Left renal cortex interstitium (tissue), 4 donors: ENCODE measurements at regions not wholly inside any gene's neighbourhood (a gene's known extent, or its start where the extent isn't known, plus 50 kb on each side); places are given as distances from the start of the nearest gene placed in this dataset.
"Not testable (repeated sequence)": the region's sequence is repeated elsewhere in the genome, so short reads cannot be mapped to it uniquely, and the experiment has no call there.

Experiments
- DNase-seq, 4 donors: peaks; one replicate each; pipeline ENCODE4 v3.0.0-alpha.2; 2013; ENCODE audit warnings: low read depth in 4 of 4, low spot score in 2 of 4, missing footprints in 1 of 4

DNA sequence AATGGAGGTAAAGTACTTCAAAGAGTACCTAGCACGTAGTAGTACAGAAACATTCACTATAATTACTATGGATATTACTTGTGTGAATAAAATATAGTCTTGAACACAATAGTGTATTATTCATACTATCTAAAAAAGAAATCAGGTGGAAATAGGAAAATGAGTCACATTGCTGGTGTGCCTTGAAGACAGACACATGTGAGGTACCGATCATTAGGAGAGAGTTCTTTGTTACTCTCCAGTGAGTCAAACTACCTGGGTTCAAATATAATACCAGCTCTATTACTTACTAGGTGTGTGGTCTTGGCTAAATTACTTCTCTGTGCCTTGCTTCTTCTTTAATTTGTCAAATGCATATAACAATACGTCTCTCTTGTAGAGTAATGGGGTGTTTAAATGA is 50.8 kb upstream of the BEND6 start:
- DNase-seq, result no peak

DNA sequence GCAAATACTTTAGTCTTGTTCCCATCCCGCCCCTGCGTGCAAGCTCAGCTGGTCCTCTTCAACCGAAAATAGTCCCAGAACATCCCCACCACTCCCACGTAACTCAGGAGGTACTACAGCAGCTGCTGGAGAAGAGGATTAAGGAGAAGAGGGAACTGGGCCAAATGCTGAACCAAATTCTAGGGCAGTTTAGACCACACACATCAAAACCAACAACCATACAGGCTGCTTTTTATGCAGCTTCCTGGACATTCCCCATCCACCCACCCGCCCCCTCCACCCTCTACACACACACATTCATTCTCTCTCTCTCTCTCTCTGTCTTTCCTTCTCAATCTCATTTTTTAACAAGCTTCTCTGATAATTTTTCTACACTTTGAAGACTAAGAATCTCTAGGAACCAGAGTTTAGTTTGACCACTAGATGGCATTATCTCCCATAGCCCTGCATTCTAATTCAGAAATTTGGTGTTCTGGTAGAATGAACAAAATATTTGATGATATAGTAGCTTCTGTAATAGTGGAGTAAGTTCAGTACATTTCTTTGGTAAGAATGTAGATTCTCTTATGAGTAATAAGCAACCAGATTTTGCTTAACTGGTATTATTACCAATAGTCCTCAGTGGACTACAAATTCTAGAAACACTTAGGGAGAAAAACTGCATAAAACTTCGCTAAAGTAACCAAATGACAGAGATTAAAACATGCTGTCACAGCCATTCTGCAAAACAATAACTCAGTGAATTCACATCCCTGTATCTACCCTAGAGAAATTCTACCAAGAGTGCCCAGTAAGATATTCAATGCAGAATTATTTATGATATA is 52.1 kb upstream of the BEND6 start:
- DNase-seq, result peak in 2 of 4 donors; percentile 16 to 49

DNA sequence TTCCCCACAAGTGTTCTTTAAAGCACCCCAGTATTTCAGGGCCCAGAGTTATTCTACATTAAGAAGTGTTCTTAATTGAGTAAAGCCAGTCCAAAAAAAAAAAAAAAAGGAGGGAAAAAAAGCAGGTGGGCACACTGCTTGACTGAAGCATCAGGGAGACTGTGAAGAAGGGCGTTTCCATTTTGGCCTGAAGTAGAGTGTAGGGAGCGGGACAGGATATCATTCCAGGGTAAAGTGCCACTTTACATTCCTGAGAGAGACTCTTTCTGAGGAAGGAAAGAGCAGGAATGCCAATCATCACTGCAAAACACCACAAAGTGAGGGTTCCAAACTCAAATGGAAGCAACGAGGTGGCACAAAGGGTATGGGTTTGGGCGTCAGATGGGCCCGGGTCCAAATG is 54.1 kb upstream of the BEND6 start:
- no peak for DNase-seq

DNA sequence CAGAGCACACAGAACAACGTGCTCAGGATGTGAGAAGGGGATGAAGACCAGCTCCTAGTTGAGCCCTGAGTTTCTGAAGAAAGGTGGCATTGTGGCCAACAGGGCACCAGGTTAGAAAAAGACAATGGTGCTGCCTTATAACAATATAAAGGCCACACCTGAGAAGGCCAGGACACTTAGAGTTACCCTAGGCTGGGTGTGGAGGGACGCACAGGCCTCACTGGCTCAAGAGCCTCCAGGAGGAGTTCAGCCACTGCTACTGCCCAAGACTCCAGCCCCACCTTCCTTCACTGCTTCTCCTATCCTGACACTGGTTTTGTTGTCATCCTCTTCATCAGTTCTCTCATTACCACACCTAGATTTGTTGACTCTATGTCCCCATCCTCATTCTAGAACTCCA is 55.2 kb upstream of the BEND6 start:
- no peak for DNase-seq

DNA sequence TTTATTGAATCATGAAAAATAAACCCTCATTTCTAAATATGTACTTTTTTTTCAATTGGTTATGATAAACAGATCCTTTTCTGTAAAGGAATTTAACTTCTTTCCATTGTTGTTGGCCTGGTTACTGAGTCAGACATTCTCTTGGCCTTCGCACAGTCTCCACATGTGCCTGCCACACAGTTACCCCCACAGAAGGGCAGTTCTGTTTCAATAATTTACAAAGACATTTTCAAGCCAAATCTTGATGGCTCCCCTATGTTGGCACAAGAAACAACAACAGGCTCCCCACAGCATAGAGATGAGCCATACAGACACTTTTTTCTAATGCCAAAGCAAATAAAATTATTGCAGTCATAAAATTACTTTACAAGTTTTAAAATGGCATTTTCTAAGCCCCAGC is 55.6 kb upstream of the BEND6 start:
- DNase-seq, result no peak

DNA sequence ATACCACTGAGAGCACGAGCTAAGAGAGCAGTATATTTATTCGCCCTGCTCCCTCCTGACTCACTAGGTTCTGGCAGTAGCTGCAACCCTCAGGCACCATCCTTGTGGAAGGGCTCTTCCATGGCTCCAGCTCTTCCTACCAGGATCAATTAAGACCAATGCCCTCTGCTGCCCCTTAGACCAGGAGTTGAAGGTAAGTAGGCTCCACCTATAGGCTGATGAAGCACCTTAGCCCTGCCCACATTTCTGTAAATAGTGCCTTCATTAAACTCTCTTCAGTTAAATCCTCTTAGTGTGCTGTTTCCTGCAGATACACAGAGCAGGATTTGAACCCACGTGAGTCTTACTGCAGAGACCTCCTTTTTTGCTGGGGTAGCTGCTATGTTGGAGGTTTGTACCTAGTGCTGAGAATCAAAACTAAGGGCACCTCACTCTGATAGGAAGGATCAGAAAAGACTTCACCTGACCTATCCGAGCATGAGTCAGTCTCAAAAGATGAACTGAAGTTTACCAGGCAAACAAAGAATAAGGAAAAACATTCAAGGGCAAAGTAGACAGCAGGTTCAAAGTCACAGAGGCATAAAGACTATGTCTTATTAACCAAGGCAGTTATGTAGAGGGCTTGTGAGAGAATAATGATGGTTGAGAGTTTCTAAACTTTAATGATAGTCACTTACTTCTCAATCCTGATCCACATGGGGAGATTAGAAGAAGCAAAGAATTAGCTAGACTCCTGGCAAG is 56.9 kb upstream of the BEND6 start:
- no peak for DNase-seq

DNA sequence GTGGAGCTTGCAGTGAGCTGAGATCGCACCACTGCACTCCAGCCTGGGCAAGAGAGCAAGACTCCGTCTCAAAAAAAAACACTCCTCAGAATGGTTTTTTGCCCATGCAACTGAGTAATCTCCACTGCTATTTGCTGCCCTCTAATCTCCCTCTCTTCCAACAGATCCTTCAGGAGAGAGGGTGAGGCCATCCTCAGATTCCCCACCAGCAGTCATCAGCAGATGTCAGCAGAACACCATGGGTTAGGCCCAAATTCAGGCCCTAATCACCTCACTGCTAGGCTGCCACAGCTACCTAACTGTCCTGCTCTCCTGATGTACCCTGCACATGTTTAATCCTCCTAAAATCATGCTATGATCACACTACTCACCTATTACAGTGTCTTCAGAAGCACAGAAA is 63.2 kb upstream of the BEND6 start:
- no peak for DNase-seq

DNA sequence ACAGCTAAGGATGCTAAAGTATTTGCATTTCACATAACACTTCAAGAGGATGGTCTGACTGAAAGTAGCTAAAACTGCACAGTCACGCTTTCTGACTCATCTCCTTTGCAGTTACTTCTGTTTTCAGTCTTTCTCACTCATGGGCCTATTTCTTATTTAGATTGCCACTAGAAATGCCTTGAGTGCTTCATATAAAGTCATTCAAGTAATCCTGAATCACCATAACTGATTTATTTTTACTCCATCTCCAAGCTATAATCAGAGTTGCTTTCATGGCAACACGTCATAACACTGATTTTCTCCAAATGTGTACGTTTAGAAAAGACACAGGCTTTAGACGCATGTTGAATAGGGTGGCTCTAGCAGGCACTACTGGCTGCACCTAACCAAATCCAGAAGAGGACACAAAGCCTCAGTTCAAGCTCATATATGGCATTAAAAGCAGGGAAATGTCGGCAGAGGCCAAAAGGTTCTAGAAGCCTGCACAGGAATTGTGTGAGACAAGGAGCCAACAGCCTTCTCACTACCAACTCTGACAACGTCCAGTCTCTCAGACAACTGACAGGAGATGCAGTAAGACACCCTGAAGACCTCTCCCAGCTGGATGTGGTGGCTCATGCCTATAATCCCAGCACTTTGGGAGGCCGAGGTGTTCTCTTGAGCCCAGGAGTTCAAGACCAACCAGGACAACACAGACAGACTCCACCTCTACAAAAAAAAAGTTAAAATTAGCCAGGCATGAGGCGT is 64.1 kb upstream of the BEND6 start:
- no peak for DNase-seq

DNA sequence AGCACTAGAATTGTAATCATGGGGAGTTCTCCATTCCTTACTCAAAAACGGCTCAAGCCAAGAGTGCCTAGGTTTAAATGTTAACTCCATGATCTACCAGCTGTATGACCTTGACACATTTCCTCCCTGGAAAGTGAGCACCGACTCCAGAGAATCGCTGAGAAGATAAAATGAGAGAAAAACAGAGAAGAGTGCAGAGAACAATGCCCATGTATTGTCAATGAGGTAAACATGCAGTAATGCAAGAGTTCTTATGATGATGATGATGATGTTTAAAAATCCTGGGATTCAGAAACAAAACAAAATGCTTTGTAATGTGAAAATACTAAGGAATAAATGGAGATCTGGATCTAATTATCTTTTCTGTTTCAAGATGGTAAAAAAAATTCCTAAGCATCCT is 64.8 kb upstream of the BEND6 start:
- no peak for DNase-seq

DNA sequence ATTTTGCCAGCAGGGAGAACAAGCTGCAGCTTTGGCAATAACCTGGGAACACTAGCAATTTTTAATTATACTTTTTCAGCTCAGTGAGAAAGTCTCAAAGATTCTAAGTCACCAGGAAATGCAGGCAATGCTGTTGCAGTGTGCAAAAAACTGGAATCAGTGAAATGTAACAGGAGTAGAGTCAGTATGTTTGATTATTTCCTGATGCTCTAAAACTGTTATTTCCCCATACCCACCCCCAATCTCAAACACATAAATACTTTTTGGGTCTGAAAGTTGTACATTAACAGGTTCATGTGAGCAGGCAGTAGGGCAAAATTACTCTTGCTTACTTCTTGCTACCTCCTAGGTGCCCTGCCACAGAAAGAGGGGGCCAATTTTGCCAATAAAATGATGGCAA is 65.4 kb upstream of the BEND6 start:
- DNase-seq, result no peak

DNA sequence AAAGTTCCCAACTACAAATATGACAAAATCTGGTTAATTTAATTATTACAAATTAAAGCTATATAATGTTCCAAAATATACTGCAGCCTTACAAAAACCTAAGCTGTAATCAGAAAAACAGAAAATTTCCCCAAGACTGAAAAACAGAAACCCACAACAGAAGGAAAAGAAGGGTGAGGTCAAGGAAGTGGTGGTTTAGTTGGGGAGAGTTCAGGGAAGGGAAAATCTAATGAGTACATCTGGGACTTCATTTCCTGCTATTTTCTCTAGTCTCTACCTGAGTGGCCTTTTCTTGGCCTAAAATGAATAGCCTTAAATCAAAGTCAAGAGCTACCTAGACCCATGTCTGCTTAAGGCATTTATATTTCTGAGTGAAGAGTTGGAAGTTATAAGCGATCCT is 66.2 kb upstream of the BEND6 start:
- no peak for DNase-seq

DNA sequence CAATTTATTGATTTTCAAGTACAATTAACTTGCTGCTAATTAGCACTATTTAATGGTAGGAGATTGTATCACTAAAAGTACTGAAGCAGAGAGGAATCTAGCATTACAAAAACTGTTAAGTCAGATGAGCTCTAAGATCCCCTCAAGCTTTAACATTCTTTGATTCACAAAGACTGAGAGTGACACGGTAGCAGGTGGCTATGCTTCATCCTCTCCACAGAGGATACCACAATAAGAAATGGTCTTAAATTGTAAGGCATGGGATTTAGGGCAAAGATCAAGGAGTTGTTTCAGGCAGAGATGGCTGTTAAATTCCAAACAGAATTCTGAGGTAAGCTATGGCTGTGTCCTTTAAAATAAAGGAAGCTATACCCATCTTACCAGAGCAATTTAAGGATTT is 67.8 kb upstream of the BEND6 start:
- no peak for DNase-seq

DNA sequence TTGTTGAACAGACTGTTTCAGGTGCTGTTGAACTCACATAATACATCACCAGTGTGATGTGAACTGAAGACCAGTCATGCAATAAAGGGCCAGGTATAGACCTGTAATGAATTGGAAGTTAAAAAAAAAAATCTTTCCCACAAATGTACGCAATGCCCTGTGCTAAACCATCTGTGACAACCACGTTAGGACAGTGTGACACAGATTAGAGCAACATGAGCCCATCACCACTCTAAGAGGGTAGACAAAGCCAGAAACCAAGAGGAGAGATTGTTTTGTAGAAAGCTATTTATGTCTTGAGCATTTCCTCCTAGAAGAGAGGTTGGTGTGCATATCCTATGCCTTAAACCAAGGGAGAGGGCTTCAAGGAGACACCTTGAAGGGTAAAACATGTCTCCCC is 77.0 kb upstream of the BEND6 start:
- DNase-seq, result no peak

DNA sequence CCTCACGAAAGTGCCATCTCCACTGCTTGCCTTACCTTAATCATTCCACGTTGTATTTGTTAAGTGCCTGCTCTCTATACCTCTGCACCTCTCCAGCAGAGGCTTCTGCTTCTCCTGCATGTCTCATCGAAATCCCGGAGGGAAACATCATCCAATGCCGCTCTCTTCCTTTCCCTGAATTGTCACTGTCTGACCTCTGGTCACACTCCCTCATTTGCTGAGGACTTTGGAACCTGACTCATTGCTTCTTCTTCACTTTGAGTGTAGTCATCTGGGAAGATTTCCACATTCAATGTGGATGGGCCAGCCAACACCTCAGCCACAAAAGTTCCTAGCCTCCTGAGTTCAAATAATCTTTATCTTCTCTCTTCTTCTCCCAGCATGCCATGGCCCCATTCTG is 78.9 kb upstream of the BEND6 start:
- no peak for DNase-seq

DNA sequence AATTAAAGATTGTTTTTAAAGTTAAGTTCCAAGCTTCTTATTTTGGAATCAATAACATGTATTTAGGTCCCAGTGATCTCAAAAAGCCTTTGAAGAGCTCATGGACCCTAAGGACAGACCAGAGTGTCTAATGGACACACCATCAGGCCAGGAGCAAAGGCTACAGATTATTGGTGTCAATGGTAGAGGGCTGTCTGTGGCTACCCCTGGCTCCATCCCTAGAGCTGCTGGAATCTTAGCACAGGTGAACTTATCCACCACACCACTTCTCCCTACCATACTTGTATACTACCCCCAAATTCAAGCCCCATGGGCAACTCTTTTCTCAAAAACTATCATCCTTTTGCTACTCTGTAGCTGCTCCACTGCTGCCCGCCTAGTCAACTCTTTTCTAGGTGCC is 79.4 kb upstream of the BEND6 start:
- DNase-seq, result no peak

DNA sequence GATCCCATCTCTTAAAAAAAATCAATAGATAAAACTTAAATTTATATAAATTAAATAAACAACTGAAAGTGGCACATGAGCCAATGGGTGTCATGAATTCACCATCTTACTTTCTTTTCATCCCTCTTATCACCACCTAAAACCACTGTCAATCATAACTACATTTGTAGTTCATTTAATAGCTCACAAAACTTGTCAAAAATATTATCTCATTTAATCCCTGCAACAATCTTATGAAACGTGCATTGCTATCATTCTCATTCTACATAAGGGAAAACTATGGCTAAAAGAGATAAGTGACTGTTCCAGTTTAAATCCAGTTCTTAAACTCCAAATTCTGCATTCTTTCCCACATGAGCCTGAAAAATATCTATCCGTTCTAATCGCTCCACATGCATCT is 80.6 kb upstream of the BEND6 start:
- no peak for DNase-seq

DNA sequence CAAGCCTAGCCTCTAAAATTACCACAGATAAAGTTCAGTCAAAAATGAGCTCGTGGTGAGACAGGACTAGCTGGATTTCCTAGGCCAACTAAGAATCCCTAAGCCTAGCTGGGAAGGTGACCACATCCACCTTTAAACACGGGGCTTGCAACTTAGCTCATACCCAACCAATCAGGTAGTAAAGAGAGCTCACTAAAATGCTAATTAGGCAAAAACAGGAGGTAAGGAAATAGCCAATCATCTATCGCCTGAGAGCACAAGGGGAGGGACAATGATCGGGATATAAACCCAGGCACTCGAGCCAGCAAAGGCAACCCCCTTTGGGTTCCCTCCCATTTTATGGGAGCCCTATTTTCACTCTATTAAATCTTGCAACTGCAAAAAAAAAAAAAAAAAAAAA is 84.9 kb upstream of the BEND6 start:
- DNase-seq, result not testable (repeated sequence)

DNA sequence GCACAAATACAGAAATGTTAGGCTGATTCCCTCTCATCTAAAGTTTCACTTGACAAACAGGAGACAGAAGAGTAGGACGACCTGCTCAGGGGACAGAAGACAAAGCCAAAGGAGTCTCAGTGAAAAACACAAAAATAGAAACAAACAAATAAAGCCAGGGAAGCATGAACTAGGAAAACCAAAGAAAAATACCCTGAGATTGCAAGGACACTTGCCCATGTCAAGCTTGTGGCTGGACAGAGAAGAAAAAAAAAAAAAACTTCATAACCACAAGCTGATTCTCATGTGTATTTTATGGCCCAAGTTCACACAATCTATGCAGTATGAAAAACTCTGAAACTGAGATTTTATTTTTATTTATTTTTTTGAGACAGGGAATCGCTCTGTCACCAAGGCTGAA is 85.6 kb upstream of the BEND6 start:
- no peak for DNase-seq

DNA sequence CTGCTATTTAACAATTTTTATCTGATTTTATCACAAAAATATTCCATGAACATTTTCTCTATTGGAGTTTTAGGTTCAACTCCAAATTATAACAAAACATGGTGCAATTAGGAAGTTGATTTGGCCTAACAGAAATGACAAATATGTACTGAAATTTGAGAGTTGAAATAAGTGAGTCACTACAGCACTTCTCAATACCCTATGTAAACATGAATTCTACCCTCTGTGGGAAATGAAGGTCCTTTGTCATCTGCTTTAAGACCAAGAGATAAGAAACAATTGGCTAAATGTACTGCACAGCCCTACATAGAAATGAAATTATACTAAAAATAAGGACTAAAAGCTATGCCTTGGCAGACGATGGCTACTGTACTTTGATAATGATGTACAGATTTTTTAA is 86.2 kb upstream of the BEND6 start:
- DNase-seq, result no peak

DNA sequence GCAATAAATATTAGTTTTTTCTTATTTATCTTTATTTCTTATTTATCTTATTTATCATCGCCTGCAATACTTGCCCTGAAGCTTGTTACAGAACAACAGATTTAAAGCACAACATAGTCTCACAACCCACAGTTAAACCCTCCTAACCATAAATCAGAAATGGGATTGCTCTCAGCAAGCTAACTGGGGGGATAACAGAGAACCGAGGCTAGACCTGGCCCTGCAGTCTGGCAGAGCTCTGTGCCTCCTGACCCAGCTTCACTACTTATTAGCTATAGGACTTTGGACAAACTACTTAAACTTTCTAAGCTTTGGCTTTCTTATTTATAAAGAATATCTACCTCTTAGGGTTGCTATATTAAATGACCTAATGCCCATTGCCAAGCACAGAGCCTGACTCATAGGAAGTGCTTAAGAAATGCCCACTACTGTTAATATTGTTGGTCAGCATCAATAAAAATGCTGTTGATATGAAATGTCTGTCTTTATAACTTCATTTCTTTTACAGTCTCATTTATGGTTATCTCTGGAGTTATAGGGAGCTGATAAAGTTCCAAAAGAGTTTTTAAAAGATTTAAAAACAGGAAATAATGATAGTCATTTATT is 87.9 kb upstream of the BEND6 start:
- no peak for DNase-seq
